SK-N-DZ (cell line): ENCODE measurements at regions not wholly inside any gene's neighbourhood (a gene's known extent, or its start where the extent isn't known, plus 50 kb on each side); places are given as distances from the start of the nearest gene placed in this dataset.
"Not testable (repeated sequence)": the region's sequence is repeated elsewhere in the genome, so short reads cannot be mapped to it uniquely, and the experiment has no call there.

ENCODE experiments used
- DNase-seq: peaks from one replicate; pipeline ENCODE4 v3.0.0-alpha.2; 2015; ENCODE audit warnings: low spot score

GRCh38 chr5:85392309-85392708 lies 1007.6 kb upstream of the EDIL3 start:
- DNase-seq: not testable (repeated sequence)

GRCh38 chr5:85395526-85395925 lies 1010.8 kb upstream of the EDIL3 start:
- DNase-seq: no peak

GRCh38 chr5:85397451-85397850 lies 1012.8 kb upstream of the EDIL3 start:
- no peak for DNase-seq

GRCh38 chr5:85428426-85428934 lies 1043.8 kb upstream of the EDIL3 start:
- DNase-seq: no peak

- not testable (repeated sequence) for DNase-seq
Measured at GRCh38 chr5:85431726-85432125, 1047.0 kb upstream of the EDIL3 start.

GRCh38 chr5:85441156-85441555 lies 1056.5 kb upstream of the EDIL3 start:
- DNase-seq: no peak

- no peak for DNase-seq
Measured at GRCh38 chr5:85441853-85442252, 1057.2 kb upstream of the EDIL3 start.

- no peak for DNase-seq
Measured at GRCh38 chr5:85452322-85453025, 1067.8 kb upstream of the EDIL3 start.

GRCh38 chr5:85453026-85453349 lies 1068.3 kb upstream of the EDIL3 start:
- no peak for DNase-seq

- DNase-seq: no peak
Measured at GRCh38 chr5:85458319-85458718, 1073.6 kb upstream of the EDIL3 start.

- no peak for DNase-seq
Measured at GRCh38 chr5:85462957-85463356, 1078.3 kb upstream of the EDIL3 start.

- no peak for DNase-seq
Measured at GRCh38 chr5:85466423-85466822, 1081.7 kb upstream of the EDIL3 start.

- DNase-seq: no peak
Measured at GRCh38 chr5:85472749-85473148, 1088.1 kb upstream of the EDIL3 start.

GRCh38 chr5:85475151-85475550 lies 1090.5 kb upstream of the EDIL3 start:
- DNase-seq: not testable (repeated sequence)

- no peak for DNase-seq
Measured at GRCh38 chr5:85476617-85477016, 1091.9 kb upstream of the EDIL3 start.

GRCh38 chr5:85479849-85480248 lies 1095.2 kb upstream of the EDIL3 start:
- no peak for DNase-seq

GRCh38 chr5:85484982-85485574 lies 1100.4 kb upstream of the EDIL3 start:
- DNase-seq: no peak

- DNase-seq: no peak
Measured at GRCh38 chr5:85488295-85488694, 1103.6 kb upstream of the EDIL3 start.

GRCh38 chr5:85500869-85501268 lies 1116.2 kb upstream of the EDIL3 start:
- DNase-seq: no peak

GRCh38 chr5:85512896-85513295 lies 1104.8 kb upstream of the COX7C start:
- no peak for DNase-seq

- DNase-seq: no peak
Measured at GRCh38 chr5:85515588-85515987, 1102.2 kb upstream of the COX7C start.

GRCh38 chr5:85517386-85517785 lies 1100.4 kb upstream of the COX7C start:
- DNase-seq: no peak

- DNase-seq: no peak
Measured at GRCh38 chr5:85533341-85534047, 1084.2 kb upstream of the COX7C start.
